Endothelial cell of umbilical vein (primary cell): ENCODE measurements at regions not wholly inside any gene's neighbourhood (a gene's known extent, or its start where the extent isn't known, plus 50 kb on each side); places are given as distances from the start of the nearest gene placed in this dataset.

ENCODE experiments used
- POLR2A ChIP-seq: IDR thresholded peaks from 2 replicates; pipeline ENCODE4 v1.6.1; 2012; ENCODE audit warnings: low read depth, mild to moderate bottlenecking, control low read depth, low read length
- POLR2AphosphoS5 ChIP-seq: IDR thresholded peaks from 2 replicates; pipeline ENCODE4 v1.6.1; 2012; ENCODE audit warnings: low read depth, mild to moderate bottlenecking, control low read depth, low read length, moderate library complexity; ENCODE audit not compliant: insufficient read depth
- TF ChIP-seq, protein P1 (sequence below), 2 donors: IDR thresholded peaks; 1 replicate in 1 of 2; 2 replicates in 1 of 2; pipeline ENCODE4 v1.5.1; 2011; ENCODE audit warnings: low read length in 2 of 2, mild to moderate bottlenecking in 2 of 2, moderate library complexity in 2 of 2, control low read depth in 1 of 2, inconsistent platforms in 1 of 2, low read depth in 1 of 2; ENCODE audit not compliant: insufficient read depth in 1 of 2; ENCODE audit errors: extremely low read depth in 1 of 2

DNA sequence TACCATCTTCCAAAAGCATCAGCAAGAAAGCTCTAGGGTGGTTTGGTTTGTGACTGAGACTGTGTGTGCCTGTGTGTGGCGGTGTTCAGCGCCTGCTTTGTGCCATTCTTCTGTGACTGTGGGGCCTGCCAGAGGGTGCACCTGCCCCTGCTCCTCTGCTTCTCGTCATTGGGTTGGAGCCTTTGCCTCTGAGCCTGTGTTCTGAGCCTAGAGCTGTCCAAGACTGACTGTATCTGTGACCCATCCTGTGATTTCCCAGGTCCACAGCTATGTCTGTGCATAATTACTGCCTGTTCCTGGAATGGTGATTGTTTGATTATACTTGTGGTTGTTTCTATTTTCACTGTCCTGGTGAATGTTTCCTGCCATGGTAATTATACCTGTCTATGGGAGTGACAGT is 57.1 kb upstream of the KLHL29 start:
- no peak for TF ChIP-seq POLR2A
- TF ChIP-seq, protein P1, sequence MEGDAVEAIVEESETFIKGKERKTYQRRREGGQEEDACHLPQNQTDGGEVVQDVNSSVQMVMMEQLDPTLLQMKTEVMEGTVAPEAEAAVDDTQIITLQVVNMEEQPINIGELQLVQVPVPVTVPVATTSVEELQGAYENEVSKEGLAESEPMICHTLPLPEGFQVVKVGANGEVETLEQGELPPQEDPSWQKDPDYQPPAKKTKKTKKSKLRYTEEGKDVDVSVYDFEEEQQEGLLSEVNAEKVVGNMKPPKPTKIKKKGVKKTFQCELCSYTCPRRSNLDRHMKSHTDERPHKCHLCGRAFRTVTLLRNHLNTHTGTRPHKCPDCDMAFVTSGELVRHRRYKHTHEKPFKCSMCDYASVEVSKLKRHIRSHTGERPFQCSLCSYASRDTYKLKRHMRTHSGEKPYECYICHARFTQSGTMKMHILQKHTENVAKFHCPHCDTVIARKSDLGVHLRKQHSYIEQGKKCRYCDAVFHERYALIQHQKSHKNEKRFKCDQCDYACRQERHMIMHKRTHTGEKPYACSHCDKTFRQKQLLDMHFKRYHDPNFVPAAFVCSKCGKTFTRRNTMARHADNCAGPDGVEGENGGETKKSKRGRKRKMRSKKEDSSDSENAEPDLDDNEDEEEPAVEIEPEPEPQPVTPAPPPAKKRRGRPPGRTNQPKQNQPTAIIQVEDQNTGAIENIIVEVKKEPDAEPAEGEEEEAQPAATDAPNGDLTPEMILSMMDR (IDR thresholded peaks at IDR 0.05; ENCODE audit: extremely low read depth in 1 of 2, insufficient read depth in 1 of 2, low read depth in 1 of 2, low read length in 2 of 2) = no peak
- TF ChIP-seq POLR2AphosphoS5 = no peak
